ENCODE measurements at regions not wholly inside any gene's neighbourhood (a gene's known extent, or its start where the extent isn't known, plus 50 kb on each side); places are given as distances from the start of the nearest gene placed in this dataset.
"Not testable (repeated sequence)": the region's sequence is repeated elsewhere in the genome, so short reads cannot be mapped to it uniquely, and the experiment has no call there.

GRCh38 chr20:56896447-56896846 is 267.3 kb downstream of the TFAP2C start:
- H3K9me3 Mint-ChIP-seq: no peaks in the 10 kb centered on the region
- DNase-seq (no peak), ATAC-seq (no peak)
- H3K4me1 Mint-ChIP-seq (ENCODE audit: low read depth): no peaks in the 10 kb centered on the region
- H3K27me3 Mint-ChIP-seq (ENCODE audit: low read depth): peaks cover 5% of the 10 kb centered on the region
- no peak overlapping the region for H3K4me3 Mint-ChIP-seq
- no peaks in the 10 kb centered on the region for H3K36me3 Mint-ChIP-seq (ENCODE audit: insufficient read depth)

DNA sequence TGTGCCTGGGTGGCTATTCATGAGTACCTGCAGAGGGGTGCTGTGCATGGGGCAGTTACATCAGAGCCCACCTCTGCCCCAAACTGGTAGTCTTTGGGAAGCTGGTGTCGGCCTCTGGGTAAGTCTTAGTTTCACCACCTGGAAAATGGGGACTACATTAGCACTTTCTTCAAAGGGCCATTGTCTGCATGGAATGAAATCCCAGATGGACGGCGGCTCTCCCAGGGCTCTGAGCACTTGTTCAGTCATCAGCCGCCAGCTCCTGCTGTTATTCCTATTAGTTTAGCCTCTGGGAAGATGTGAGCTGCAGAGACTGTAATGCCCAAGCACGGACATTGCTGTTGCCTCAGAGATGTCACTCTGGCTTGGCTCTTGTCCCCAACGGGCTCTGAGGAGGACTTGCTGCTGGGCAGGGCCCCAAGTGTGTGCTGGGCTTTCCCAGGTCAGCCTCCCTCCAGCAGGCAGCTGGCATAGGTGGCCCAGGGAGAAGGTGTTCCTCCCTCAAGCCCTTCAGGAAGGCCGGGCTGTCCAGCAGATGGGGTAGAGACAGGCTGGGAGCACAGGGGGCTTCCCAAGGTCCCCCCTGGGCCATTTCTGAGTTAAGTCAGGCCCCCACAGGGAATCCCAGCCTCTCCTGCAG is 268.3 kb downstream of the TFAP2C start:
- Mint-ChIP-seq H3K27me3 (ENCODE audit: low read depth) (peaks cover 5% of the 10 kb centered on the region), H3K36me3 (ENCODE audit: insufficient read depth) (no peaks in the 10 kb centered on the region), H3K9me3 (no peaks in the 10 kb centered on the region), H3K4me3 (no peak overlapping the region), H3K4me1 (ENCODE audit: low read depth) (no peaks in the 10 kb centered on the region)
- no peak for ATAC-seq
- DNase-seq: no peak

DNA sequence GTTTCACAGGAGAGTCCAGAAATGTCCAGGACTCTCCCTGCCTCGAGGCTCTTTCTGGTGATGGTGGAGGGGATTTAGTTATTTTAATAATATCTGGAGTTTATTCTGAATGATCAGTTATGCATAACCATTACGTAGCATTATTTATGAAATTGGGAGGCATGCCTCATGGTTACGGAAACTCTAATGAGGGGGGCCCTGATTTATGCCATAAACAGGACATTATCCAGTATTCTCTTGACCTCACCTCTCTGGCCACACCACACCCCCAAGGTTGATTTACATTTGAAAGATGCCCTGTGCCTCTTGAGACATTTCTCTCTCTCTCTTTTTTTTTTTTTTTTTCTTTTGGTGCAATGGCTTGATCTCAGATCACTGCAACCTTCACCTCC is 268.8 kb downstream of the TFAP2C start:
- no peak for DNase-seq
- Mint-ChIP-seq H3K36me3 (ENCODE audit: insufficient read depth) (no peaks in the 10 kb centered on the region), H3K4me3 (no peak overlapping the region), H3K4me1 (ENCODE audit: low read depth) (no peaks in the 10 kb centered on the region), H3K9me3 (no peaks in the 10 kb centered on the region), H3K27me3 (ENCODE audit: low read depth) (peaks cover 5% of the 10 kb centered on the region)
- no peak for ATAC-seq

GRCh38 chr20:56899506-56899905 is 270.4 kb downstream of the TFAP2C start:
- H3K9me3 Mint-ChIP-seq: no peaks in the 10 kb centered on the region

DNA sequence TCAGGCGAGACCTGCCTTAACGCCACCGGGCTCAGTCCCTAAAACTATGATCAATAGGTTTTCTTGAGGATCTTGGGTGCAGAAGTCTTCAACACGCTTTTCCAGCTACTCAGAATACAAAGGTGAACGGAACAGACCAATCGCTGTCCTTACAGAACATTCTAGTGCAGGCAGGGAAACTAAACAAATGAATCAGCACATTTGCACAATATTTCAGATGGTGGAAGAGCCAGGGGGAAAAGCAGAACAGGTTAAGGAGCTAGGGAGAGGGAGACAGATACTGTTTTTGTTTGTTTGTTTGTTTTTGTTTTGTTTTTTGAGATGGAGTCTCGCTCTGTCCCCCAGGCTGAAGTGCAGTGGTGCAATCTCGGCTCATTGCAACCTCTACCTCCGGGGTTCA is 271.1 kb downstream of the TFAP2C start:
- Mint-ChIP-seq H3K36me3 (ENCODE audit: insufficient read depth) (no peaks in the 10 kb centered on the region), H3K4me3 (no peak overlapping the region), H3K9me3 (no peaks in the 10 kb centered on the region), H3K4me1 (ENCODE audit: low read depth) (no peaks in the 10 kb centered on the region), H3K27me3 (ENCODE audit: low read depth) (peaks cover 5% of the 10 kb centered on the region)
- DNase-seq (no peak), ATAC-seq (no peak)

More at GRCh38 chr20:56899506-56899905, 270.4 kb downstream of the TFAP2C start:
- ATAC-seq: no peak
- DNase-seq: no peak
- peaks cover 5% of the 10 kb centered on the region for H3K27me3 Mint-ChIP-seq (ENCODE audit: low read depth)
- no peak overlapping the region for H3K4me3 Mint-ChIP-seq
- H3K4me1 Mint-ChIP-seq (ENCODE audit: low read depth): no peaks in the 10 kb centered on the region
- H3K36me3 Mint-ChIP-seq (ENCODE audit: insufficient read depth): no peaks in the 10 kb centered on the region

DNA sequence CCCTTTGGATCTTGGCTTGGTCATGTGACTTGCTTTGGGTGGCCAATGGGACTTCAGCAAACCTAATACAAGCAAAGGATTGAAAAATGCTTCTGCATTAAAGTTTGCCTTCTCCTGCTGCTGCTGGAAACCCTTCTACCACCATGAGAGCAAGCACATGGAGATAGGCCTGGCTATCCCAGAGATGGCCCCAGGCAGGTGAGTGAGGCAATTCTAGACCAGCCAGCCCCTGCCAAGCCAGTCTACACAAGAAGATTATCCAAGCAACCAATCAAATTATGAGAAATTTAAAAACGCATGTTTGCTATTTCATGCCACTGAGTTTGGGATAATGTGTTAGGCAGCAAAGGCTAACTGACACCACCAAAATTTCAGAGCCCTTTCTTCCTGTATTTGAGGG is 274.3 kb downstream of the TFAP2C start:
- no peak for ATAC-seq
- Mint-ChIP-seq H3K4me3 (no peak overlapping the region), H3K27me3 (ENCODE audit: low read depth) (peaks cover 3% of the 10 kb centered on the region), H3K4me1 (ENCODE audit: low read depth) (no peaks in the 10 kb centered on the region), H3K9me3 (no peaks in the 10 kb centered on the region), H3K36me3 (ENCODE audit: insufficient read depth) (no peaks in the 10 kb centered on the region)
- DNase-seq: no peak

DNA sequence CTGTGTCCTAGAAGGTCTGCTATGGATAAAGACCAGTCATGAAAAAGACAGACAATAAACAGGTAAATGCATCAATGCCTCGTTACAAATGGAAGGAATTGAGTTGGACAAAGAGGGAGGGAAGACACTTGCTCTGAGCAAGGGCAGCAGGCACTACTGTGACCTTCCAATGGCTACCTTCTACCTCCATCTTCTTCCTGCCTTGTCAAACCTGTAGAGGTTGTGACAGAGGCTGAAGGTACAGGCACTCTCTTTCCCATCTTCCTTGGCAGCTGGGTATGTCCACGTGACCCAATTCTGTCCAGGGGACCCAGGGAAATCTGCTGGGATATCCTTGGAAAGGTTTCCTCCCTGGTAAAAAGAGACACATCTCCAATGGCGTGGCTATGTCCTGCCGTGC is 274.8 kb downstream of the TFAP2C start:
- H3K27me3 Mint-ChIP-seq (ENCODE audit: low read depth): peaks cover 2% of the 10 kb centered on the region
- H3K36me3 Mint-ChIP-seq (ENCODE audit: insufficient read depth): no peaks in the 10 kb centered on the region
- ATAC-seq: no peak
- DNase-seq: no peak
- no peaks in the 10 kb centered on the region for H3K4me1 Mint-ChIP-seq (ENCODE audit: low read depth)
- H3K4me3 Mint-ChIP-seq: no peak overlapping the region
- H3K9me3 Mint-ChIP-seq: no peaks in the 10 kb centered on the region

- ATAC-seq: no peak
- Mint-ChIP-seq H3K4me1 (ENCODE audit: low read depth) (no peaks in the 10 kb centered on the region), H3K4me3 (no peak overlapping the region), H3K9me3 (no peaks in the 10 kb centered on the region), H3K36me3 (ENCODE audit: insufficient read depth) (no peaks in the 10 kb centered on the region), H3K27me3 (ENCODE audit: low read depth) (no peaks in the 10 kb centered on the region)
- no peak for DNase-seq
These were observed 281.0 kb downstream of the TFAP2C start for GRCh38 chr20:56909918-56910714.

- Mint-ChIP-seq H3K27me3 (ENCODE audit: low read depth) (no peaks in the 10 kb centered on the region), H3K4me1 (ENCODE audit: low read depth) (no peaks in the 10 kb centered on the region), H3K4me3 (no peak overlapping the region), H3K36me3 (ENCODE audit: insufficient read depth) (no peaks in the 10 kb centered on the region), H3K9me3 (no peaks in the 10 kb centered on the region)
- no peak for DNase-seq
- no peak for ATAC-seq
These were observed 282.8 kb downstream of the TFAP2C start for GRCh38 chr20:56911946-56912345.

GRCh38 chr20:56914532-56914931 is 285.4 kb downstream of the TFAP2C start:
- Mint-ChIP-seq H3K4me1 (ENCODE audit: low read depth) (no peaks in the 10 kb centered on the region), H3K4me3 (no peak overlapping the region), H3K9me3 (no peaks in the 10 kb centered on the region), H3K36me3 (ENCODE audit: insufficient read depth) (no peaks in the 10 kb centered on the region), H3K27me3 (ENCODE audit: low read depth) (peaks cover 3% of the 10 kb centered on the region)
- DNase-seq (no peak), ATAC-seq (no peak)

DNA sequence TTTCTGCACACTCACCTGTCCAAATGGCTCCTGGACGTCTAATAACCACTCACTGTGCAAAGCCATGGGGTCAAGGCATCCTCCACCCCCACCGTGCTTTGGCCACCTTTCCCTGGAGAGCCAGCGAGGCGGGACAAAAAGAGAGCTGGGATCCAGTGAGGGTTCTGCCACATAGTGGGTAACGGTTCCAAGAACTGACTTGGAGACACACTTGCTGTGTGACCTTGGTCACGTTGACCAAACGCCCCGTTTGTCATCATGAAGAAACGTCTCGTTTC is 287.2 kb downstream of the TFAP2C start:
- Mint-ChIP-seq H3K27me3 (ENCODE audit: low read depth) (peaks cover 5% of the 10 kb centered on the region), H3K36me3 (ENCODE audit: insufficient read depth) (no peaks in the 10 kb centered on the region), H3K4me3 (no peak overlapping the region)

DNA sequence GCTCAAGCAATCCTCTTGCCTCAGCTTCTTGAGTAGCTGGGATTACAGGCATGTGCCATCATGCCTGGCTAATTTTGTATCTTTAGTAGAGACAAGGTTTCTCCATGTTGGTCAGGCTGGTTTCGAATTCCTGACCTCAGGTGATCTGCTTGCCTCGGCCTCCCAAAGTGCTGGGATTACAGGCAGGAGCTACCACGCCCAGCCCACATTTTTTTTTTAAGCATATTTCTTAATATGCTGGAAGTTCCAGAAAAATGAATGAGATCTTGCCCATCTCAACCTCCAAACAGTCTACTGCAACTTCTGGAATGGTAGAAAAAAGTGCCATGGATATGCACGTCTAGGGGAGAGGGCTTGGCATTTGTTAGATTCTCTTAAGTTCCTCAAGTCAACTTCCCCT is 290.9 kb downstream of the TFAP2C start:
- ATAC-seq; H3K4me1 Mint-ChIP-seq (ENCODE audit: low read depth); H3K9me3 Mint-ChIP-seq; H3K36me3 Mint-ChIP-seq (ENCODE audit: insufficient read depth); H3K4me3 Mint-ChIP-seq; DNase-seq: not testable (repeated sequence)
- H3K27me3 Mint-ChIP-seq (ENCODE audit: low read depth): peaks cover 39% of the 10 kb centered on the region

More for the DNA sequence above, 287.2 kb downstream of the TFAP2C start:
- no peak for ATAC-seq
- Mint-ChIP-seq H3K4me1 (ENCODE audit: low read depth) (no peaks in the 10 kb centered on the region), H3K9me3 (no peaks in the 10 kb centered on the region)
- DNase-seq: no peak

DNA sequence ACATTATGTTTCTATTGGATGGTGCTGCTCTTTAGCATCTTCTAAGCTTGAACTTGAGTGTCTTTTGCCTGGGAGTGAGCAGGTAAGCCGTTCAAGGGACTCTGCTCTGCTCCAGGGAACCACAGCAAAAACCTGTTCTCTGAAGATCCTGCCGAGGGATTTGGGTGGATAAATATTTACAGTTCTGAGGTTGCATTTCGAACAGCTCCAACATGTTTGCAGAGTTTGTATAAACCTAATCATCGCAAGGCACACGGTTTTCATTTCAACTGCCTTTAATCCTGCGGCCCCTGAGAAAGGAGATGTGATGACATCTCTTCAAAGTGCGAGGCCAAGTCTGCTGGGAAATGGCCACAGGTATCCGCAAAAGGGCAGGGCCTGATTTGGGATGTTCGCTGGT is 293.4 kb downstream of the TFAP2C start:
- ATAC-seq: no peak
- H3K9me3 Mint-ChIP-seq: no peaks in the 10 kb centered on the region
- H3K4me1 Mint-ChIP-seq (ENCODE audit: low read depth): no peaks in the 10 kb centered on the region
- H3K27me3 Mint-ChIP-seq (ENCODE audit: low read depth): peaks cover 58% of the 10 kb centered on the region
- no peak for DNase-seq
- no peak overlapping the region for H3K4me3 Mint-ChIP-seq
- no peaks in the 10 kb centered on the region for H3K36me3 Mint-ChIP-seq (ENCODE audit: insufficient read depth)

- Mint-ChIP-seq H3K36me3 (ENCODE audit: insufficient read depth) (no peaks in the 10 kb centered on the region), H3K4me3 (no peak overlapping the region), H3K27me3 (ENCODE audit: low read depth) (peaks cover 73% of the 10 kb centered on the region), H3K9me3 (no peaks in the 10 kb centered on the region), H3K4me1 (ENCODE audit: low read depth) (no peaks in the 10 kb centered on the region)
- DNase-seq (no peak), ATAC-seq (no peak)
These were observed 295.4 kb downstream of the TFAP2C start for GRCh38 chr20:56924292-56925081.
